Lower leg skin (tissue), 3 donors: ENCODE measurements at regions not wholly inside any gene's neighbourhood (a gene's known extent, or its start where the extent isn't known, plus 50 kb on each side); places are given as distances from the start of the nearest gene placed in this dataset.

ENCODE experiments used
- POLR2A ChIP-seq, 2 donors: fragments of 450-650 bp; IDR thresholded peaks; one replicate each; pipeline ENCODE4 v1.6.1; 2016 to 2017; ENCODE audit warnings: antibody characterized with exemption in 2 of 2, mild to moderate bottlenecking in 1 of 2, moderate library complexity in 1 of 2
- TF ChIP-seq, protein P1 (sequence below), 3 donors: fragments of 450-650 bp; IDR thresholded peaks; one replicate each; pipeline ENCODE4 v1.5.1; 2016; ENCODE audit warnings: antibody characterized with exemption in 3 of 3, mild to moderate bottlenecking in 3 of 3, moderate library complexity in 2 of 3

DNA sequence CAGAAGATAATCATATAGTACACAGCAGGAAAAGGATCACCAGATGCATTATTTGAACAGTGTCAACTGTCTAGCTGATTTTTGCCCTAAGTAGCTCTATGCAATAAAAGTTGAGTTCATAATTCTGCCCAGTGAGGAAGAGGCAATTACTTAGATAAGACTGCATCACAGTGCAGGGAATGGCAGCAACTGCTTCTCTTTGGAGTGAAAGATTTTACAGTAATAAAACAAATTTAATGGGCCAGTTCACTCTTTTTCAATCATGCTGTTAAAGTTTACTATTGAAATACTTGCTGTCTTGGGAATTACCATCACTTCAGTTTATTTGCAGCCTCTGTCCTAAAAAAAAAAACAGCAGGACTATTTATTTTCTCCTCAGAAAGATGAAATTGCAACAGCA, 907.9 kb downstream of the ANKRD7 start:
- TF ChIP-seq, protein P1, sequence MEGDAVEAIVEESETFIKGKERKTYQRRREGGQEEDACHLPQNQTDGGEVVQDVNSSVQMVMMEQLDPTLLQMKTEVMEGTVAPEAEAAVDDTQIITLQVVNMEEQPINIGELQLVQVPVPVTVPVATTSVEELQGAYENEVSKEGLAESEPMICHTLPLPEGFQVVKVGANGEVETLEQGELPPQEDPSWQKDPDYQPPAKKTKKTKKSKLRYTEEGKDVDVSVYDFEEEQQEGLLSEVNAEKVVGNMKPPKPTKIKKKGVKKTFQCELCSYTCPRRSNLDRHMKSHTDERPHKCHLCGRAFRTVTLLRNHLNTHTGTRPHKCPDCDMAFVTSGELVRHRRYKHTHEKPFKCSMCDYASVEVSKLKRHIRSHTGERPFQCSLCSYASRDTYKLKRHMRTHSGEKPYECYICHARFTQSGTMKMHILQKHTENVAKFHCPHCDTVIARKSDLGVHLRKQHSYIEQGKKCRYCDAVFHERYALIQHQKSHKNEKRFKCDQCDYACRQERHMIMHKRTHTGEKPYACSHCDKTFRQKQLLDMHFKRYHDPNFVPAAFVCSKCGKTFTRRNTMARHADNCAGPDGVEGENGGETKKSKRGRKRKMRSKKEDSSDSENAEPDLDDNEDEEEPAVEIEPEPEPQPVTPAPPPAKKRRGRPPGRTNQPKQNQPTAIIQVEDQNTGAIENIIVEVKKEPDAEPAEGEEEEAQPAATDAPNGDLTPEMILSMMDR (IDR thresholded peaks at IDR 0.05), result no peak
- no peak for TF ChIP-seq POLR2A (IDR thresholded peaks at IDR 0.05)
